ENCODE measurements at regions not wholly inside any gene's neighbourhood (a gene's known extent, or its start where the extent isn't known, plus 50 kb on each side); places are given as distances from the start of the nearest gene placed in this dataset.
"Not testable (repeated sequence)": the region's sequence is repeated elsewhere in the genome, so short reads cannot be mapped to it uniquely, and the experiment has no call there.

DNA sequence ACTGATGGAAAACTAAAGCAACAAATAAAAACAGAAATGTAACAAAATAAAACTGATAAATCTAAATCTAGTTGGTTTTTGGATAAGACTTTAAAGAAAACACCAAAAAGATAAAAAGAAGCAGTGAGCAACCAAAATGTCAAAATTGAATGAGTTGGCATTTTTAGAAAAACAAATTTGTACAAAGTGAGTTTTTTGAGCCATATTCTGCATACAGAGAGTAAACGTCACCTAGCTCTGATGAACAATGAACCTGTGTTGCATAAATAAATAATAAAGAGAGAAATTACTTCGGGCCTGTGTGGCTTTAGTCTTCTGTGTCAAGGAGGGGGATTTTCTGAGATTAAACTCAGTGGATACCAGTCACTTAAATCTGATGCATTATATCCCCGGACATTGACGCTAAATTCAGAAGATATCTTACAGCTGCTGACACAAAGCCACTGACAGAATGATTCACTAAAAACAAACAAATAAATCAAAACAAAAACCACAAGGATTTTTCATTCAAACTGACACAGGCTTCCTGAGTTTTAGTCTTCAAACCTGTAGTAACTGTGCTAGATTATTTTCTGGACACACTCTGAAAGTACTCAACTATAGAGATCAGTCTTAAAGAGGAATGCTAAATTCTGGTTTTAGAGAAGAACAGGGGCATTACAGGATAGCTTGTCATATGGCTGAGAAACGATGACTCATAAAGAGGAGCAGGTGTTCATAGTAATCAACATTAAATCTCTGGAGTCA is 403.5 kb upstream of the ST8SIA4 start:
- H3K27me3 ChIP-seq (replicated peaks; ENCODE audit: insufficient read depth): no peaks in the 10 kb centered on the region
- ATAC-seq (ENCODE audit: insufficient number of reproducible peaks, low FRiP score, low read depth): no peak
- no peak for TF ChIP-seq CTCF (IDR thresholded peaks at IDR 0.05)

GRCh38 chr5:101296477-101296876 is 393.4 kb upstream of the ST8SIA4 start:
- H3K27me3 ChIP-seq (replicated peaks; ENCODE audit: insufficient read depth): no peaks in the 10 kb centered on the region
- TF ChIP-seq CTCF (IDR thresholded peaks at IDR 0.05): no peak
- no peak for DNase-seq (ENCODE audit: low spot score)

More for the DNA sequence above, 403.5 kb upstream of the ST8SIA4 start:
- DNase-seq (ENCODE audit: low spot score): no peak
- H3K9me3 ChIP-seq: no peaks in the 10 kb centered on the region
- H3K27ac ChIP-seq: no peak overlapping the region
- H3K4me3 ChIP-seq: no peak overlapping the region
- H3K4me1 ChIP-seq (ENCODE audit: control insufficient read depth in 1 of 2, low read depth in 2 of 2): no peaks in the 10 kb centered on the region
- no peaks in the 10 kb centered on the region for H3K36me3 ChIP-seq

DNA sequence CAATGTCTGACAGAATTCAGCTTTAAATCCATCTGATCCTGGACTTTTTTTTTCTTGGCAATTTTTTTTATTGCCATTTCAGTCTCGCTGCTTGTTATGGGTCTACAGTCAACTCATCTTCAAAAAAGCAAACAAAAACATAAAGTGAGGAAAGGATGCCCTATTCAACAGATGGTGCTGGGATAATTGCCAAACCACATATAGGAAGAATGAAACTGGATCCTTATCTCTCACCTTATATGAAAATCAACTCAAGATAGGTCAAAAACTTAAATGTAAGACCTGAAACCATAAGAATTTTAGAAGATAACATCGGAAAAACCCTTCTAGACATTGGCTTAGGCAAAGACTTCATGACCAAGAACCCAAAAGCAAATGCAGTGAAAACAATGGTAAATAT is 389.1 kb upstream of the ST8SIA4 start:
- ATAC-seq (ENCODE audit: insufficient number of reproducible peaks, low FRiP score, low read depth) (no peak), DNase-seq (ENCODE audit: low spot score) (no peak)
- H3K27ac ChIP-seq: no peak overlapping the region
- TF ChIP-seq CTCF (IDR thresholded peaks at IDR 0.05): no peak
- H3K36me3 ChIP-seq: no peaks in the 10 kb centered on the region
- no peaks in the 10 kb centered on the region for H3K27me3 ChIP-seq (replicated peaks; ENCODE audit: insufficient read depth)
- no peaks in the 10 kb centered on the region for H3K9me3 ChIP-seq
- H3K4me3 ChIP-seq: no peak overlapping the region
- no peaks in the 10 kb centered on the region for H3K4me1 ChIP-seq (ENCODE audit: control insufficient read depth in 1 of 2, low read depth in 2 of 2)

More at GRCh38 chr5:101296477-101296876, 393.4 kb upstream of the ST8SIA4 start:
- Histone ChIP-seq H3K36me3 (no peaks in the 10 kb centered on the region), H3K27ac (no peak overlapping the region), H3K4me1 (ENCODE audit: control insufficient read depth in 1 of 2, low read depth in 2 of 2) (no peaks in the 10 kb centered on the region), H3K9me3 (no peaks in the 10 kb centered on the region), H3K4me3 (no peak overlapping the region)
- ATAC-seq (ENCODE audit: insufficient number of reproducible peaks, low FRiP score, low read depth): no peak

DNA sequence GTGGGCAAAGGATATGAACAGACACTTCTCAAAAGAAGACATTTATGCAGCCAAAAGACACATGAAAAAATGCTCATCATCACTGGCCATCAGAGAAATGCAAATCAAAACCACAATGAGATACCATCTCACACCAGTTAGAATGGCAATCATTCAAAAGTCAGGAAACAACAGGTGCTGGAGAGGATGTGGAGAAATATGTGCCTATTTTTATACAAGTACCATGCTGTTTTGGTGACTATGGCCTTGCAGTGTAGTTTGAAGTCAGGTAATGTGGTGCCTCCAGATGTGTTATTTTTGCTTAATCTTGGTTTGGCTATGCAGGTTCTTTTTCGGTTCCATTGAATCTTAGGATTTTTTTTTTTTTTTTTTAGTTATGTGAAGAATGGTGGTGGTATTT is 387.7 kb upstream of the ST8SIA4 start:
- not testable (repeated sequence) for H3K27me3 ChIP-seq (replicated peaks; ENCODE audit: insufficient read depth); ATAC-seq (ENCODE audit: insufficient number of reproducible peaks, low FRiP score, low read depth); H3K4me3 ChIP-seq; H3K36me3 ChIP-seq; H3K4me1 ChIP-seq (ENCODE audit: control insufficient read depth in 1 of 2, low read depth in 2 of 2); DNase-seq (ENCODE audit: low spot score); H3K9me3 ChIP-seq; H3K27ac ChIP-seq

- no peaks in the 10 kb centered on the region for H3K4me1 ChIP-seq (ENCODE audit: control insufficient read depth in 1 of 2, low read depth in 2 of 2)
- no peak for TF ChIP-seq CTCF (IDR thresholded peaks at IDR 0.05)
- no peak for DNase-seq (ENCODE audit: low spot score)
- H3K36me3 ChIP-seq: no peaks in the 10 kb centered on the region
- no peak overlapping the region for H3K27ac ChIP-seq
- H3K9me3 ChIP-seq: no peaks in the 10 kb centered on the region
- no peak overlapping the region for H3K4me3 ChIP-seq
- no peak for ATAC-seq (ENCODE audit: insufficient number of reproducible peaks, low FRiP score, low read depth)
- no peaks in the 10 kb centered on the region for H3K27me3 ChIP-seq (replicated peaks; ENCODE audit: insufficient read depth)
Observed at GRCh38 chr5:101288633-101289032, 385.6 kb upstream of the ST8SIA4 start.

Data from thoracic aorta (tissue), 2 donors.